ENCODE measurements at regions not wholly inside any gene's neighbourhood (a gene's known extent, or its start where the extent isn't known, plus 50 kb on each side); places are given as distances from the start of the nearest gene placed in this dataset.

DNA sequence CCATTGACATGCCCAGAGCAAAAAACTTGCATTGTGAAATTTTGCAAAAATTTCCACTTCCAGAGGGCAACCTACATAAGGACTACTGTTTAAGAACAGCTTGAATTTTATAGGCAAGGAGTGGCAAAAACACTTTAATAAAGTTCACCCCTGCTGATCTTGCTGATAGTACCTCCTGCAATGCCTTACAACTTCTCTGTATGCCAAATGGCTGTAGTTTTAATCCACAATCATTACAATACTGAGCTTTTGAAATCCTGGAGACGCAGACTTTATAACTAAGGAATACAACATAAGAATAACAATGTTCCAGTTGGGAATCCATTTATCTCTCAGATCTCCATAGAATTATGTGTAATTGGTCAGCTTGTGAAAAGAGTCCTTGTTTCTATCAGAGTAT, 247.5 kb downstream of the KCNJ3 start:
- TF ChIP-seq, protein P1, sequence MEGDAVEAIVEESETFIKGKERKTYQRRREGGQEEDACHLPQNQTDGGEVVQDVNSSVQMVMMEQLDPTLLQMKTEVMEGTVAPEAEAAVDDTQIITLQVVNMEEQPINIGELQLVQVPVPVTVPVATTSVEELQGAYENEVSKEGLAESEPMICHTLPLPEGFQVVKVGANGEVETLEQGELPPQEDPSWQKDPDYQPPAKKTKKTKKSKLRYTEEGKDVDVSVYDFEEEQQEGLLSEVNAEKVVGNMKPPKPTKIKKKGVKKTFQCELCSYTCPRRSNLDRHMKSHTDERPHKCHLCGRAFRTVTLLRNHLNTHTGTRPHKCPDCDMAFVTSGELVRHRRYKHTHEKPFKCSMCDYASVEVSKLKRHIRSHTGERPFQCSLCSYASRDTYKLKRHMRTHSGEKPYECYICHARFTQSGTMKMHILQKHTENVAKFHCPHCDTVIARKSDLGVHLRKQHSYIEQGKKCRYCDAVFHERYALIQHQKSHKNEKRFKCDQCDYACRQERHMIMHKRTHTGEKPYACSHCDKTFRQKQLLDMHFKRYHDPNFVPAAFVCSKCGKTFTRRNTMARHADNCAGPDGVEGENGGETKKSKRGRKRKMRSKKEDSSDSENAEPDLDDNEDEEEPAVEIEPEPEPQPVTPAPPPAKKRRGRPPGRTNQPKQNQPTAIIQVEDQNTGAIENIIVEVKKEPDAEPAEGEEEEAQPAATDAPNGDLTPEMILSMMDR (conservative IDR thresholded peaks at IDR 0.05) = no peak
- TF ChIP-seq ZFX (IDR thresholded peaks at IDR 0.05) = no peak

DNA sequence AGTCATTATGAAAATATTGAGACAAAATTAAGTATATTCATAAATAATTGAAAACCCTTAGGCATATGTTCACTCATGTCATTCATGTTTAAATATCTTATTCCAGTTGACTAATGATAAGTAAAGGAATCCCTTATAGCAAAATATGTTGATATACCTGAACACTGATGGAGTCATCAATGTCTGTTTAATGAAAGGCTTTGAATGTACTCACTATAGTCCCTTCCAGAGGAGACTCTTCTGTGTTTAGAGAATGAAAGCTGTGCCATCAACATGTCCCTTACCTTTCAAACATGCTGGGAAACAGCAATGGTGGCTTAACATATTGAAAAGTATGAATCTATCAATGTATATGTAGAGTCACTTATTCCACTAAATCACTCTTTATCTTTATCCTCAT, 242.9 kb downstream of the KCNJ3 start:
- TF ChIP-seq ZFX (IDR thresholded peaks at IDR 0.05) = no peak
- TF ChIP-seq, protein P1 (conservative IDR thresholded peaks at IDR 0.05) = no peak
- no peak overlapping the region for H3K27ac ChIP-seq

More for the DNA sequence above, 247.5 kb downstream of the KCNJ3 start:
- H3K27ac ChIP-seq = no peak overlapping the region

DNA sequence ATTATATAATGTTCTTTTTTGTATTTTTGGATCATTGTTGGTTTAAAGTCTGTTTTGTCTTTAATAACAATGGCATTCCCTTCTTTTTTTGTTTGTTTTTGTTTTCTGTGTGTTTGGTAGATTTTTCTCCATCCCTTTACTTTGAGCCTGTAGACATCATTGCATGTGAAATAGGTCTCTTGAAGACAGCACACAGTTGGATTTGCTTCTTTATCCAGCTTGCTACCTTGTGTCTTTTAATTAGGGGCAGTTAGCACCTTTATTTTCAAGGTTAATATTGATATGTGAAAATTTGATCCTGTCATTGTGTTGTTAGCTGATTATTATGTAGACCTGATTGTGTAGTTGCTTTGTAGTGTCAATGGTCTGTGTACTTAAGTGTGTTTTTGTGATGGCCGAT, 235.7 kb downstream of the KCNJ3 start:
- no peak overlapping the region for H3K27ac ChIP-seq
- TF ChIP-seq, protein P1 (conservative IDR thresholded peaks at IDR 0.05) = no peak
- no peak for TF ChIP-seq ZFX (IDR thresholded peaks at IDR 0.05)

DNA sequence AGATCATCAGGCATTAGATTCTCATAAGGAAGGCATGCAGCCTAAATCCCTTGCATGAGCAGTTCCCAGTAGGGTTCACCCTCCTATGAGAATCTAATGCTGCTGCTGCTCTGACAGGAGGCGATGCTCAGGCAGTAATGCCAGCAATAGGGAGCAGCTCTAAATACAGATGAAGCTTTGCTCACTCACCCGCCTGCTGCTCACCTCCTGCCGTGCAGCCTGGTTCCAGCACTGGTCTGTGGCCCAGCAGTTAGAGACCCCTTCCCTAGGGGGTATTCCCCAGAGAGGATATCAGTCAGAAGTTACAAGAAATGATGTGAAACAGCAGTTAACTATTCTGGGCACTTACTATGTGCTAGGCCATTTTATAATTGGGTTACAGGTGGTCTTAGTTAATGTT, 226.0 kb downstream of the KCNJ3 start:
- TF ChIP-seq ZFX (IDR thresholded peaks at IDR 0.05) = no peak
- TF ChIP-seq, protein P1 (conservative IDR thresholded peaks at IDR 0.05) = no peak
- no peak overlapping the region for H3K27ac ChIP-seq

DNA sequence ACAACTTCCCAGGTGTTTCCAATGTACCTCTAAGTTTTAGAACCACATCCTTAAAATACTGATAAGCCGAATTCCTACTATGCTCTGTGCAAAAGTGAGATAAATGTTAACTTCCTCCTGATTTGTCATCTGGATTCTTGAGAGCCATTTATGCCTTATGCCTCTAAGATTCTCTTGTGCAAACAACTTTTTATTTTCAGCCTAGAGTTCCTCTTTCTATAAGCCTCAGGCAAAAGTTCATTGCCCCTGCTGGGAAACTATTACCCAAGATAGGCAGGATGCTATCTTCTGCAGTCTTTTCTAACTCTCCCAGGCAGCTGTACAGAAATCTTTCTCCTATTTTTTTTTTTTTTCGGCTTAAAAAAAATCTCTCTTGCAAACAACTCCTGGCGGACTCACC, 216.1 kb downstream of the KCNJ3 start:
- TF ChIP-seq, protein P1 (conservative IDR thresholded peaks at IDR 0.05) = no peak
- no peak for TF ChIP-seq ZFX (IDR thresholded peaks at IDR 0.05)
- no peak overlapping the region for H3K27ac ChIP-seq

DNA sequence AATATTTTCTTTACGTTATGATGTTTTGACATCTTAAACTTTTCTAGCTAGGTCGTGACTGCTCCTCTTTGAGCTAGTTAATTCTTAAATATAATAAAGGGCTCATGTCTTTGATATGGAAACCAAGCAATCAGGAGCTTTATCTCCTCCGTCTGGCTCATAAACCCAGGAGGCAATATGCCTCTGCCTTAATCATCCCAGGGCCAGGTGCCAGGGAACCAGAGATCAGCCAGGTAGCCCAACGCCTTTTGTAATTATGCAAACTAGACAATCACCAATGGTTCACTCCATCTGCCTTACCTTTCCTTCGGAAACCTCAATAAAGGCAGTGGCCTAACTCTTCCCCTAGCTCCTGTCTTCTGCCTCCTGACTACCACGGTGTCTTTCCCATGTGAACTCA, 213.7 kb downstream of the KCNJ3 start:
- no peak overlapping the region for H3K27ac ChIP-seq
- TF ChIP-seq, protein P1 (conservative IDR thresholded peaks at IDR 0.05) = no peak
- TF ChIP-seq ZFX (IDR thresholded peaks at IDR 0.05) = no peak

DNA sequence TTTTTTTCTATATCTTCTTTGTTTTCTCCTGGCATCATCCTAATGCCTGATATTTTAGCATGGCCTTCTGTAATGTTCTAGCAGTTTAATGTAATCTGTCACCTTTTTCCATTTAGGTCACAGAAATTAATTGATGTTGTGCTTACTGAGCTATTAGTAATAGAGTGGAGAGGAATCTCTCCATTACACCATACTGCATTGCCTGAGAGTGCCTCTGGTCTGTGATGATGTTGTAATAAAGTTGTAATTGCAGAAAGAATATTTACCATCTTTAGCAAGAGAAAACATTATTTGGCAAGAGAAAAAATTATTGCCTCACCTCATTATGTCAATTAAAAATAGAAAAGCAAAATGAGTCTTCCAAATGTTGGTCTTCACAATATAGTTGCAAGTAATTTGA, 213.2 kb downstream of the KCNJ3 start:
- no peak overlapping the region for H3K27ac ChIP-seq
- no peak for TF ChIP-seq ZFX (IDR thresholded peaks at IDR 0.05)
- TF ChIP-seq, protein P1 (conservative IDR thresholded peaks at IDR 0.05) = no peak

Data from C4-2B (cell line).